GM21381 (cell line): ENCODE measurements at regions not wholly inside any gene's neighbourhood (a gene's known extent, or its start where the extent isn't known, plus 50 kb on each side); places are given as distances from the start of the nearest gene placed in this dataset.
"Not testable (repeated sequence)": the region's sequence is repeated elsewhere in the genome, so short reads cannot be mapped to it uniquely, and the experiment has no call there.

ENCODE experiments used
- ATAC-seq: cut with Tn5 transposase; IDR thresholded peaks from one replicate; pipeline ENCODE4 v1.9.1; 2021; ENCODE audit warnings: mild to moderate bottlenecking, moderate library complexity; ENCODE audit not compliant: unreplicated experiment

DNA sequence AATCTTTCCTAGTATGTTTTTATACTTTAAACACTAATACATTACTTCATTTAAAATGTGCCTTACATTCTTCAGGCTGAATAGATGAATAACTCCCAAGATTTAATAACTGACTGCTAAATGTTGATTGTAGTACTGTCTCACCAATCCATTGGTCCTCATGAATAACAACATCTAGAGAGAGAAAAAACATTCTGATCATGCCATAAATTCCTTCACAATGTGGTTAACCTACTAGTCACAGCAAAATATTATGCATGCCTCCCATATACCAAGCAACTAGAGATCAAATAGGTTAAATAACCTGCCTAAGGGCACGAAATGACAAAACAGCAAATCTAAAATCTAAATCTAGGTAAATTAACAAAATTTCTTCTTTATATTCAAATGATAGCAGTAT lies 66.2 kb downstream of the SYT15 start:
- ATAC-seq: not testable (repeated sequence)

DNA sequence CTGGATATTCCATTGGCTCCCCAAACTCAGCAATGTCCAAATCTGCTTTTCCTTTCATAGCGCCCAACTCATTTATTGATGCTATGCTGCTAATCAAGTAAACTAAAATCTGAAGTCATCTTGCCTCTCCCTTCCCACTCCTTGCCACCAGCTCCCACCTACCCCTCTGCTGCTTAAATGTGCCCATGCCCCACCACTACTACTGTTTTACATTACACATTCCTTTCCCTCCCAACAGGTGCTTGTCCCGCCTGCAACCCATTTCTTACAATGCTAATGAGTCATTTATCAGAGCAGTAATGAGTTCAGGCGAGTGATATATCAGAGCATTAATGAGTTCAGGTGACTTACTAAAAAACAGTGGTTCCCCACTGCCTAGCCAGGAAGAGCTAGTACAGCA lies 67.2 kb downstream of the SYT15 start:
- ATAC-seq: not testable (repeated sequence)

GRCh38 chr10:46650967-46651366 lies 72.0 kb downstream of the SYT15 start:
- not testable (repeated sequence) for ATAC-seq

GRCh38 chr10:46657437-46657836 lies 78.5 kb downstream of the SYT15 start:
- not testable (repeated sequence) for ATAC-seq

DNA sequence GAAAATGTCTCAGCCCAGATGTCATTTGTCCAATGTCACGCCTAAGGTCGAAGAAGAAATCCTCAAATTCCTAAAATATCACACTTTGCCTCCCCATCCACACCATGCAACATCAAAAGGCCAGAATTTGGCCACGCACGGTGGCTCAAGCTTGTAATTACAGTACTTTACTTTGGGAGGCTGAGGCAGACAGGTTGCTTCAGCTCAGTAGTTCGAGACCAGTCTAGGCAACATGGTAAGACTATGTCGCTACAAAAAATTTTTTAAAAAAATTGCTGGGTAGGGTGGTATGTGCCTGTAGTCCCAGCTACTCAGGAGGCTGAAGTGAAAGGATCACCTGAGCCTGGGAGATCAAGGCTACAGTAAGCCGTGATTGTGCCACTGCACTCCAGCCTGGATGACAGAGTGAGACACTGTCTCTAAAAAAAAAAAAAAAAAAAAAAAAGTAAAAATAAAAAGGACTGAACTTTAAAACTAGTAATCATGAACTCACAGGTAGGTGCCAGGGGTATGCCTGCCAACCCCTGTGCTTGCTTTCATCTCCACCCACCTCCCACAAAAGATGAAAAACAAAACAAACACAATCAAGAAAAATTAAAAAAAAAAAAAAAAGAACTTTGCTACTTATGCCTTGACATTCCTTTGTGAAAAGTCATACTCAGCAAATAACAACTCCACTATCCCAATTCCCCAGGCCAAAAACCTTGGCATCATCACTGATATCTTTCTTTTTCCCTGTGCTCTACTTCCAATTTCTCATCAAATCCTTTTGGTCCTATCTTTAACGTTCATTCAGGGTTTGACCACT lies 81.3 kb downstream of the SYT15 start:
- ATAC-seq: not testable (repeated sequence)

GRCh38 chr10:46660835-46661164 lies 81.9 kb downstream of the SYT15 start:
- not testable (repeated sequence) for ATAC-seq

DNA sequence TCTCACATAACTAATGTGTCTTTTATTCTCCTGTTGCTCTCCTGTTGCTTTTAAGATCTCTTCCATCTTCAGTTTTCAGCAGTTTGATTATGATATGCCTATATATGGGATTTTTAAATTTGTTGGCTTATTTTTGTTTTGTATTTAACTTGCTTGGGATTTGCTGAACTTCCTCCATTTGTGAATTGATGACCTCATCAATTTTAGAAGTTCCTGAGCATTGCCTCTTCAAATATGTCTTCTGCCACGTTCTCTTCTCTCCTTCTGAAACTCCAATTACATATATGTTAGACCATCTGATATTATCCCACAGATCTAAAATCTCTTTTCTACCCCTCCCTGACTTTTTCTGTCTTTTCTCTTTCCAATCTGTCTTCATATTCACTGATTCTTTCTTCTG lies 86.6 kb downstream of the SYT15 start:
- not testable (repeated sequence) for ATAC-seq

GRCh38 chr10:46668357-46668997 lies 89.5 kb downstream of the SYT15 start:
- not testable (repeated sequence) for ATAC-seq

- ATAC-seq: not testable (repeated sequence)
Measured at GRCh38 chr10:46677836-46678435, 99.0 kb downstream of the SYT15 start.

DNA sequence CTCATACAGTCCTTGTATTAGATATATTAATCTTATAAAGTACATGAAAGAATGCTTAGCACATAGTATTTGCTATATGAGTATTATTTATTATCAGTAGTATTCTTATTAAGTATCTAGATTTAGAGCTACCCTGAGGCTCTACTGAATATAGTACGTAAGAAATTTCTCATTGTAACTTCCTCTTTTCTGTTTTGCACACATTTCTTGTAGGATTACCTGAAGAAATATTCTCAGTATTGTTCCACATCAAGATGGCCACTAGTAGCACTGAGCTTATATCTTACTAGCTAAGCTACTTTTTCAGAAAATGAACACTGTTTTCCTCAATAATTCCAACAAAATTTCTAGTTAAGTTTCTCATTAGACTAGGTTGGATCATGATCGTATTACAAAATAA lies 112.5 kb downstream of the SYT15 start:
- not testable (repeated sequence) for ATAC-seq

- ATAC-seq: not testable (repeated sequence)
Measured at GRCh38 chr10:46693218-46693617, 114.3 kb downstream of the SYT15 start.

DNA sequence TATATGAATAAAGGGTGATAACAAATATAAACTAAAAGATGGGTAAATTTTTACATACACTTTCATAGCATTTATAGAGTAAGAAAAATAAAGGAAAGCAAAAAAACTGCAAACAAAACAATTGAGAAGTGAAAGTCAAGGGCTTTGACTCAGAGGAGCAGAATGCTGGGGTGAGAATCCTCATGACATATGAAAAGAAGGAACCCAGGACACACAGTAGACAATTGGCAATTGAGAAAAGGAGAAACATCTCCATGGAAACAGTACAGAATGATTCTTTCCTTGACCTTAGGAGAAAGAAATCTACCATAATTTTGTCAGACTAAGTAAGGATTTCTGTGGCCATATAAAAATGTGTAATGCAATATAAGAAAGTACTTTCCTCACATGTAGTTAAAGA lies 138.3 kb downstream of the SYT15 start:
- not testable (repeated sequence) for ATAC-seq

DNA sequence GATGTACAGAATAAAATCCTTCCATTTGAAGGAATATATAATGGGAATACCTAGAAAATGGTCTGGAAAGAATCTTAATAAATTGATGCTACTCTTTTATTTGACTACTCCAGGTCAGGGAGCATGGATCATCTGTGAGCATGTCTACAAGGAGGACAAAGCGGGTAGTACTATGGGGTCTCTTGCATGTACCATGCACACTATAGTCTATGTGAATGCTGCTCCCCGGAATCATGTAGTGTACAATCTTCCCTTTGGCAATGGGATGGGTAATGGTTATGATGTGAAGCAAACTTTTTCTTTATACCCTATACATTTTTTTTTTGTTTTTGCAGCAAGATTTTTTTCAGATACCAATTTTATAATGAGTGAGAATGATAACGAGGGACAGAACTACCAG lies 139.1 kb downstream of the SYT15 start:
- ATAC-seq: not testable (repeated sequence)

DNA sequence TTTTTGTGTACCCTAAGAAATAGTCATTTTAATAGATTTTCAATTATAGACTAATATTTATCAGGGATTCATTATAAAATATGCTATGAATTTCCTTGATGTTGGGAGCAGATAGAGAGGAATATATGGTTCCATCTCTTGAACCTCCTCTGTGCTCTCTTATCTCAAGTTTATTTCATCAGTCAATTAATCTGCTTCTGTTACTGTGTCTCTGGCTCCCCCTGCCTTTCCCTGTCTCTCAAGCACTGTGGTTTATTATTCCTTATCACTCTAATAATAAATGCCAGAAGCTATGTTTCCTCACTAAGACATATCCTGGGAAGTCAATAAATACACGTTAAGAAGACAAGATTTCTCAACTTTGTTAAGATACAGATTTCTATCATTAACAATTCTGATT lies 141.5 kb downstream of the SYT15 start:
- not testable (repeated sequence) for ATAC-seq

DNA sequence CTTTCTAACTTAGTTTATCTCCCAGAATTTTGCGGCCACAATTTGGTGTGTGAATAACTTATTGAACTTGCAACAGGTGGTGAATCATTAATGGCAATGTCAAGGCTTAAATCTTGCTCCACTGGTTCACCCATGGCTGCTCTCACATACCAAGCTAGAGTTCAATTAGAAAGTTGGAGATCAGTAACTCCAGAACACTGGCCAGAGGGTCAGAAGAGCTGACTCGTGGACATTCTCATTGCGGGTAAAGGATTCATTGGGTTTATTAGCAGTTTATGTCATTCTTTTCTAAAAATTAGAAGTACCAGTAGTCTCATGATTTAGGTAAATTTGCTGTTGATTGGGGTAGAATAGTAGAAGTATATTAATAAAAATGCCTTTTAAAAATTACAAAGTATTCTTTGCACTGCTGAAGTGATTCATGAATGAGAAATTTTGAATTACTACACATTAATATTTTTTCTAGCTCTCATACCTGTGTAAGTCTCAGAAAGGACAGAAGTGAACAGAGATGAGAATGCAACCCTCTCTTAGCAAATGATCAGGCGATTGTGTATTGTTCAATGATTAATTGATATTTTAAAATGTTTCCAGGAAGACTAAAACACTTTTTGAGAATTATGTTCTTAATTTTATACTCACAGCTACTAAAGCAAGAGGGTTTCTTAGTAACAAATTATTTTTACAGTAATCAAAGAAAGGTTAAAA lies 142.0 kb downstream of the SYT15 start:
- ATAC-seq: not testable (repeated sequence)

GRCh38 chr10:46724258-46724657 lies 145.3 kb downstream of the SYT15 start:
- ATAC-seq: not testable (repeated sequence)

GRCh38 chr10:46728359-46728758 lies 149.4 kb downstream of the SYT15 start:
- ATAC-seq: not testable (repeated sequence)

- not testable (repeated sequence) for ATAC-seq
Measured at GRCh38 chr10:46730729-46731128, 151.8 kb downstream of the SYT15 start.

GRCh38 chr10:46733635-46734261 lies 154.8 kb downstream of the SYT15 start:
- not testable (repeated sequence) for ATAC-seq

- not testable (repeated sequence) for ATAC-seq
Measured at GRCh38 chr10:46734262-46734642, 155.3 kb downstream of the SYT15 start.

DNA sequence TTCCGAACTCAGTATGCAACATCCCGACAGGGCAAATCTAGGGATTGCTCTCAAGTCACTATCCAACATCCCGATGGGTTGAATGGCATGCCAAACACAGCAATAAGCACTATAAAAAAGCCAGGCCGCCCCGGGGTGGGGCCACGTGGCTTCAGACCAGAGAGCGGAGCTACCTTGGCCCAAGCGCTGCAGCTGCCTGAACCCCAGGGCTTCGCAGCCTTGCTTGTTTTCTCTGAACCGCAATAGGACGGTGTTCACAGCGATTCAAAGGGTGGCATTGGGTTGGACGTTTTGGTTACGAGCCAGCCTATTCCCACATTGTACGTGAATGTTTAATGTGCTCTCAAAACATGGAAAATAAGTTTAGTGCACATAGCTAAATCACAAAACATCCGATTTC lies 161.0 kb downstream of the SYT15 start:
- not testable (repeated sequence) for ATAC-seq
